ENCODE measurements at regions not wholly inside any gene's neighbourhood (a gene's known extent, or its start where the extent isn't known, plus 50 kb on each side); places are given as distances from the start of the nearest gene placed in this dataset.

GRCh38 chr4:11546391-11547175 is 117.9 kb upstream of the HS3ST1 start:
- no peak for DNase-seq

GRCh38 chr4:11545651-11546050 is 117.0 kb upstream of the HS3ST1 start:
- DNase-seq = no peak

- no peak for DNase-seq
Measured at GRCh38 chr4:11544211-11544610, 115.5 kb upstream of the HS3ST1 start.

- DNase-seq = no peak
Measured at GRCh38 chr4:11543706-11544105, 115.0 kb upstream of the HS3ST1 start.

- no peak for DNase-seq
Measured at GRCh38 chr4:11542952-11543351, 114.3 kb upstream of the HS3ST1 start.

- no peak for DNase-seq
Measured at GRCh38 chr4:11537846-11538245, 109.2 kb upstream of the HS3ST1 start.

- DNase-seq = no peak
Measured at GRCh38 chr4:11535333-11535732, 106.6 kb upstream of the HS3ST1 start.

GRCh38 chr4:11534623-11535302 is 106.1 kb upstream of the HS3ST1 start:
- no peak for DNase-seq

- no peak for DNase-seq
Measured at GRCh38 chr4:11532138-11532537, 103.4 kb upstream of the HS3ST1 start.

- no peak for DNase-seq
Measured at GRCh38 chr4:11529625-11530201, 101.0 kb upstream of the HS3ST1 start.

GRCh38 chr4:11525085-11525484 is 96.4 kb upstream of the HS3ST1 start:
- no peak for DNase-seq

GRCh38 chr4:11518754-11519153 is 90.1 kb upstream of the HS3ST1 start:
- DNase-seq = no peak

- no peak for DNase-seq
Measured at GRCh38 chr4:11514779-11515419, 86.2 kb upstream of the HS3ST1 start.

GRCh38 chr4:11514003-11514402 is 85.3 kb upstream of the HS3ST1 start:
- DNase-seq = no peak

GRCh38 chr4:11512871-11513270 is 84.2 kb upstream of the HS3ST1 start:
- no peak for DNase-seq

GRCh38 chr4:11511321-11511720 is 82.6 kb upstream of the HS3ST1 start:
- no peak for DNase-seq

- DNase-seq = no peak
Measured at GRCh38 chr4:11507920-11508319, 79.2 kb upstream of the HS3ST1 start.

- no peak for DNase-seq
Measured at GRCh38 chr4:11506194-11506593, 77.5 kb upstream of the HS3ST1 start.

- no peak for DNase-seq
Measured at GRCh38 chr4:11505221-11505971, 76.7 kb upstream of the HS3ST1 start.

- DNase-seq = no peak
Measured at GRCh38 chr4:11503166-11503565, 74.5 kb upstream of the HS3ST1 start.

GRCh38 chr4:11497972-11498371 is 69.3 kb upstream of the HS3ST1 start:
- no peak for DNase-seq

GRCh38 chr4:11497212-11497806 is 68.6 kb upstream of the HS3ST1 start:
- no peak for DNase-seq
